Transverse colon (tissue), 4 donors: ENCODE measurements at regions not wholly inside any gene's neighbourhood (a gene's known extent, or its start where the extent isn't known, plus 50 kb on each side); places are given as distances from the start of the nearest gene placed in this dataset.

Experiments used
- DNase-seq: peaks from one replicate; pipeline ENCODE4 v3.0.0-alpha.2; 2019
- H3K27ac ChIP-seq, 4 donors: fragments of 200-600 bp; sonication (generic); 2 replicates each; pipeline ENCODE4 v1.5.1; 2016 to 2018; ENCODE audit warnings: inconsistent platforms in 4 of 4
- H3K27me3 ChIP-seq: fragments of 200-600 bp; sonication (generic); 2 replicates; pipeline ENCODE4 v1.5.1; 2017; ENCODE audit warnings: inconsistent platforms
- H3K36me3 ChIP-seq, 4 donors: fragments of 200-600 bp; sonication (generic); 2 replicates each; pipeline ENCODE4 v1.5.1; 2017 to 2019; ENCODE audit warnings: inconsistent platforms in 4 of 4
- H3K4me1 ChIP-seq, 4 donors: fragments of 200-600 bp; sonication (generic); 2 replicates each; pipeline ENCODE4 v1.5.1; 2017 to 2020; ENCODE audit warnings: inconsistent platforms in 4 of 4
- H3K4me3 ChIP-seq, 4 donors: fragments of 200-600 bp; sonication (generic); 1 replicate in 1 of 4; 2 replicates in 3 of 4; pipeline versions ENCODE4 v1.5.1 to v1.6.1; 2017 to 2019; ENCODE audit warnings: inconsistent platforms in 4 of 4
- H3K9me3 ChIP-seq, 2 donors: fragments of 200-600 bp; sonication (generic); 2 replicates each; pipeline ENCODE4 v1.5.1; 2017 to 2019; ENCODE audit warnings: inconsistent platforms in 2 of 2
- CTCF ChIP-seq, 5 experiments: fragments of 200-600 bp in 3 of 5; fragments of 450-650 bp in 2 of 5; sonication (generic) in 3 of 5; IDR thresholded peaks; 1 replicate in 2 of 5; 2 replicates in 3 of 5; pipeline ENCODE4 v1.5.1; 2016 to 2017; ENCODE audit warnings: antibody characterized with exemption in 5 of 5, inconsistent platforms in 3 of 5, mild to moderate bottlenecking in 2 of 5, moderate library complexity in 1 of 5
- EP300 ChIP-seq: sonication (generic); formaldehyde crosslinking; IDR thresholded peaks from one replicate; pipeline ENCODE4 v1.6.1; 2017; ENCODE audit warnings: antibody characterized with exemption, low read depth
- POLR2A ChIP-seq: fragments of 450-650 bp; IDR thresholded peaks from one replicate; pipeline ENCODE4 v1.6.1; 2016; ENCODE audit warnings: antibody characterized with exemption, mild to moderate bottlenecking, moderate library complexity
- POLR2AphosphoS5 ChIP-seq, 3 donors: sonication (generic); formaldehyde crosslinking; IDR thresholded peaks; one replicate each; pipeline ENCODE4 v1.6.1; 2016; ENCODE audit warnings: antibody characterized with exemption in 3 of 3
- WGBS, 2 donors: methylation state at CpG; one replicate each; pipeline ENCODE4 v1.1.5; 2018; ENCODE audit warnings: low coverage in 1 of 2; 5-methylcytosine and 5-hydroxymethylcytosine counted together
- in situ Hi-C, 4 donors: fragments of 200-750 bp; cut with MboI; loops; one replicate each; pipeline versions ENCODE4 v1.15.0 to v1.15.1; 2017; ENCODE audit warnings: low sequenced_read_pairs in 3 of 4, low pct_ligation_motif_present in 1 of 4, low pct_unique_long_range_greater_than_20kb in 1 of 4
- intact Hi-C: fragments of 100-400 bp; cut with DNase I; formaldehyde crosslinking; loops from one replicate; pipeline ENCODE4 v1.15.1; 2023; ENCODE audit warnings: low total_unique reads

- no peak overlapping the region for H3K27ac ChIP-seq
- TF ChIP-seq POLR2AphosphoS5 (IDR thresholded peaks at IDR 0.05) (no peak), CTCF (IDR thresholded peaks at IDR 0.05) (no peak), EP300 (no peak), POLR2A (no peak)
Observed at GRCh38 chr13:33970746-33971561, 153.0 kb downstream of the RFC3 start.

GRCh38 chr13:33971562-33971819, 153.5 kb downstream of the RFC3 start:
- H3K36me3 ChIP-seq: no peaks in the 10 kb centered on the region
- no peaks in the 10 kb centered on the region for H3K9me3 ChIP-seq
- in situ Hi-C loops: no loop called here
- H3K4me1 ChIP-seq: no peaks in the 10 kb centered on the region
- no peak overlapping the region for H3K27ac ChIP-seq
- no peak overlapping the region for H3K4me3 ChIP-seq
- no peaks in the 10 kb centered on the region for H3K27me3 ChIP-seq
- TF ChIP-seq EP300: no peak
- no peak for TF ChIP-seq POLR2A
- no peak for TF ChIP-seq POLR2AphosphoS5 (IDR thresholded peaks at IDR 0.05)
- no peak for TF ChIP-seq CTCF (IDR thresholded peaks at IDR 0.05)
- intact Hi-C loops: no loop called here
- no peak for DNase-seq

More at GRCh38 chr13:33970746-33971561, 153.0 kb downstream of the RFC3 start:
- intact Hi-C loops: no loop called here
- H3K36me3 ChIP-seq: no peaks in the 10 kb centered on the region
- no peak overlapping the region for H3K4me3 ChIP-seq
- DNase-seq: no peak
- no peaks in the 10 kb centered on the region for H3K4me1 ChIP-seq
- in situ Hi-C loops: no loop called here
- 74 to 86% methylated on average over 3 to 4 of the region's 4 CpGs for WGBS, 2 donors
- no peaks in the 10 kb centered on the region for H3K27me3 ChIP-seq
- no peaks in the 10 kb centered on the region for H3K9me3 ChIP-seq

- 83 to 88% methylated on average over 3 of the region's 3 CpGs for WGBS, 2 donors
- no peak for DNase-seq
- Histone ChIP-seq H3K4me1 (no peaks in the 10 kb centered on the region), H3K27me3 (no peaks in the 10 kb centered on the region), H3K36me3 (no peaks in the 10 kb centered on the region), H3K27ac (no peak overlapping the region), H3K4me3 (no peak overlapping the region), H3K9me3 (no peaks in the 10 kb centered on the region)
- intact Hi-C loops (no loop called here), in situ Hi-C loops (no loop called here)
- TF ChIP-seq CTCF (IDR thresholded peaks at IDR 0.05) (no peak), EP300 (no peak), POLR2AphosphoS5 (IDR thresholded peaks at IDR 0.05) (no peak), POLR2A (no peak)
Observed at GRCh38 chr13:33973194-33973593, 155.2 kb downstream of the RFC3 start.

GRCh38 chr13:33976965-33977364, 159.0 kb downstream of the RFC3 start:
- no peaks in the 10 kb centered on the region for H3K36me3 ChIP-seq
- 91 to 95% methylated on average over 4 of the region's 4 CpGs for WGBS, 2 donors
- H3K27ac ChIP-seq: no peak overlapping the region
- H3K27me3 ChIP-seq: no peaks in the 10 kb centered on the region
- DNase-seq: no peak
- no peaks in the 10 kb centered on the region for H3K4me1 ChIP-seq
- intact Hi-C loops: no loop called here
- in situ Hi-C loops: no loop called here
- no peak overlapping the region for H3K4me3 ChIP-seq
- TF ChIP-seq POLR2A: no peak
- TF ChIP-seq POLR2AphosphoS5 (IDR thresholded peaks at IDR 0.05): no peak
- no peak for TF ChIP-seq CTCF (IDR thresholded peaks at IDR 0.05)
- TF ChIP-seq EP300: no peak
- H3K9me3 ChIP-seq: no peaks in the 10 kb centered on the region
